ENCODE measurements at regions not wholly inside any gene's neighbourhood (a gene's known extent, or its start where the extent isn't known, plus 50 kb on each side); places are given as distances from the start of the nearest gene placed in this dataset.
"Not testable (repeated sequence)": the region's sequence is repeated elsewhere in the genome, so short reads cannot be mapped to it uniquely, and the experiment has no call there.

GRCh38 chr1:233750139-233750538 is 136.2 kb downstream of the KCNK1 start:
- TF ChIP-seq PRDM1 (tag by site-specific recombination; IDR thresholded peaks at IDR 0.05) (no peak), ATF2 (tag by site-specific recombination; IDR thresholded peaks at IDR 0.05; ENCODE audit: low read depth) (peak; percentile 68)
- Histone ChIP-seq H3K4me3 (ENCODE audit: low read depth, low read length) (no peak overlapping the region), H3K4me1 (ENCODE audit: control insufficient read depth, insufficient read depth, low read length) (no peaks in the 10 kb centered on the region), H3K36me3 (ENCODE audit: control insufficient read depth in 2 of 2, insufficient read depth in 1 of 2, low read length in 2 of 2) (no peaks in the 10 kb centered on the region), H3K9me3 (ENCODE audit: control insufficient read depth, insufficient read depth, low read depth, low read length) (no peaks in the 10 kb centered on the region), H3K27ac (ENCODE audit: extremely low read depth, low read depth, low read length) (no peak overlapping the region)
- ChIA-PET POLR2A (no interaction called here), CTCF (interaction anchor here (0.6 to 1.3 kb wide), 2 partner anchors 21 to 316 kb away, joined by 3 to 5 read pairs; no protein-coding TSS in a partner anchor)

- no peak overlapping the region for H3K27ac ChIP-seq (ENCODE audit: extremely low read depth, low read depth, low read length)
- H3K4me1 ChIP-seq (ENCODE audit: control insufficient read depth, insufficient read depth, low read length): no peaks in the 10 kb centered on the region
- no peaks in the 10 kb centered on the region for H3K36me3 ChIP-seq (ENCODE audit: control insufficient read depth in 2 of 2, insufficient read depth in 1 of 2, low read length in 2 of 2)
- POLR2A ChIA-PET: no interaction called here
- CTCF ChIA-PET: interaction anchor here (0.7 kb wide), 1 partner anchor 429 kb away, joined by 3 read pairs; no protein-coding TSS in a partner anchor
- H3K4me3 ChIP-seq (ENCODE audit: low read depth, low read length): no peak overlapping the region
- H3K9me3 ChIP-seq (ENCODE audit: control insufficient read depth, insufficient read depth, low read depth, low read length): no peaks in the 10 kb centered on the region
- TF ChIP-seq ZNF324 (tag by site-specific recombination; IDR thresholded peaks at IDR 0.05): no peak
- no peak for TF ChIP-seq TRIM28 (IDR thresholded peaks at IDR 0.05; ENCODE audit: borderline replicate concordance, low read length)
Measured at GRCh38 chr1:233759665-233760064, 144.8 kb upstream of the SLC35F3 start.

GRCh38 chr1:233764304-233764703 is 140.2 kb upstream of the SLC35F3 start:
- TF ChIP-seq ZNF146 (tag by site-specific recombination; IDR thresholded peaks at IDR 0.05): peak; percentile 60
- H3K4me1 ChIP-seq (ENCODE audit: control insufficient read depth, insufficient read depth, low read length); CTCF ChIA-PET; H3K36me3 ChIP-seq (ENCODE audit: control insufficient read depth in 2 of 2, insufficient read depth in 1 of 2, low read length in 2 of 2); H3K4me3 ChIP-seq (ENCODE audit: low read depth, low read length); POLR2A ChIA-PET; H3K9me3 ChIP-seq (ENCODE audit: control insufficient read depth, insufficient read depth, low read depth, low read length); H3K27ac ChIP-seq (ENCODE audit: extremely low read depth, low read depth, low read length): not testable (repeated sequence)

- CTCF ChIA-PET: interaction anchor here (0.7 to 1.8 kb wide), 3 partner anchors 13 to 337 kb away, joined by 4 read pairs; no protein-coding TSS in a partner anchor
- Histone ChIP-seq H3K4me3 (ENCODE audit: low read depth, low read length) (no peak overlapping the region), H3K9me3 (ENCODE audit: control insufficient read depth, insufficient read depth, low read depth, low read length) (peaks cover 5% of the 10 kb centered on the region; the same call in 1 of the 2 replicates), H3K27ac (ENCODE audit: extremely low read depth, low read depth, low read length) (no peak overlapping the region), H3K36me3 (ENCODE audit: control insufficient read depth in 2 of 2, insufficient read depth in 1 of 2, low read length in 2 of 2) (no peaks in the 10 kb centered on the region), H3K4me1 (ENCODE audit: control insufficient read depth, insufficient read depth, low read length) (no peaks in the 10 kb centered on the region)
- TF ChIP-seq ZBTB26 (tag by site-specific recombination; optimal IDR thresholded peaks at IDR 0.05) (no peak), ZNF664 (tag by site-specific recombination; IDR thresholded peaks at IDR 0.05) (no peak), ZNF404 (tag by site-specific recombination; IDR thresholded peaks at IDR 0.05) (no peak)
- POLR2A ChIA-PET: no interaction called here
Measured at GRCh38 chr1:233777566-233777965, 126.9 kb upstream of the SLC35F3 start.

GRCh38 chr1:233780049-233780448 is 124.4 kb upstream of the SLC35F3 start:
- CTCF ChIA-PET: interaction anchor here (0.7 to 0.9 kb wide), 2 partner anchors 137 to 530 kb away, joined by 3 to 4 read pairs; no protein-coding TSS in a partner anchor
- POLR2A ChIA-PET: no interaction called here
- H3K4me1 ChIP-seq (ENCODE audit: control insufficient read depth, insufficient read depth, low read length): no peaks in the 10 kb centered on the region

More at GRCh38 chr1:233780049-233780448, 124.4 kb upstream of the SLC35F3 start:
- TF ChIP-seq ZNF626 (tag by site-specific recombination; IDR thresholded peaks at IDR 0.05) (no peak), ZNF664 (tag by site-specific recombination; IDR thresholded peaks at IDR 0.05) (no peak), ZNF280D (tag by site-specific recombination; IDR thresholded peaks at IDR 0.05) (peak; percentile 97), SETDB1 (IDR thresholded peaks at IDR 0.05; ENCODE audit: insufficient read length, low read length) (peak; percentile 62)
- Histone ChIP-seq H3K4me3 (ENCODE audit: low read depth, low read length) (no peak overlapping the region), H3K27ac (ENCODE audit: extremely low read depth, low read depth, low read length) (no peak overlapping the region), H3K36me3 (ENCODE audit: control insufficient read depth in 2 of 2, insufficient read depth in 1 of 2, low read length in 2 of 2) (no peaks in the 10 kb centered on the region), H3K9me3 (ENCODE audit: control insufficient read depth, insufficient read depth, low read depth, low read length) (no peaks in the 10 kb centered on the region)

Measured in HEK293 (cell line).